NAMALWA (cell line): ENCODE measurements at regions not wholly inside any gene's neighbourhood (a gene's known extent, or its start where the extent isn't known, plus 50 kb on each side); places are given as distances from the start of the nearest gene placed in this dataset.
"Not testable (repeated sequence)": the region's sequence is repeated elsewhere in the genome, so short reads cannot be mapped to it uniquely, and the experiment has no call there.

Experiments
- DNase-seq: peaks from one replicate; pipeline ENCODE4 v3.0.0-alpha.2; 2015; ENCODE audit warnings: low spot score

DNA sequence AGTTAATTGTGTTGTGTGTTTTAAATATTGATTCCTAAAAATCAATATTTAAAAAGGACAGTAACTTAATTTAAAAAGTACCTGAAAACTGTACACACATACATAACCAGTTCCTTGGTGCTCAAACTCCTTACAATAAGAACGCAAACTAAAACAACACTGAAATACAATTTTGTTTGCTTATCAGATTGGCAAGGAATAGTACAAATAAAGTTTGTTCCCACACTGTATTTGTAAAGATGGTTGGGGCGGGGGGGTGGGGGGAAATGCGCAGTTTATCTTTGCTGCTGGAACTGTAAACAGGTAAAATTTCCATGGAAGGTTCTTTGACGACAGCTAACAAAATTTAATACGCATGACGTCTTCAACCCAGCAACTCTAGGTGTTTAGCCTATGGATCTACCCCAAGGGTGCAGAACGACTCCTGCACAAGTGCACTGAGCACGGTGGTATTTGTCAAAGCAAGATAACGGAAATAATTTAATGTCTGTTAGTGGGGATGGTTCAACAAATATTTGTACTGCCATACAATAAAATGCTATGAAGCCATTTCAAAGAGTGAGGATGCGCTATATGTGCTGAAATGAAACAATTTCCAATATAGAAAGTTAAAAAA lies 96.5 kb downstream of the ING1 start:
- DNase-seq = no peak

DNA sequence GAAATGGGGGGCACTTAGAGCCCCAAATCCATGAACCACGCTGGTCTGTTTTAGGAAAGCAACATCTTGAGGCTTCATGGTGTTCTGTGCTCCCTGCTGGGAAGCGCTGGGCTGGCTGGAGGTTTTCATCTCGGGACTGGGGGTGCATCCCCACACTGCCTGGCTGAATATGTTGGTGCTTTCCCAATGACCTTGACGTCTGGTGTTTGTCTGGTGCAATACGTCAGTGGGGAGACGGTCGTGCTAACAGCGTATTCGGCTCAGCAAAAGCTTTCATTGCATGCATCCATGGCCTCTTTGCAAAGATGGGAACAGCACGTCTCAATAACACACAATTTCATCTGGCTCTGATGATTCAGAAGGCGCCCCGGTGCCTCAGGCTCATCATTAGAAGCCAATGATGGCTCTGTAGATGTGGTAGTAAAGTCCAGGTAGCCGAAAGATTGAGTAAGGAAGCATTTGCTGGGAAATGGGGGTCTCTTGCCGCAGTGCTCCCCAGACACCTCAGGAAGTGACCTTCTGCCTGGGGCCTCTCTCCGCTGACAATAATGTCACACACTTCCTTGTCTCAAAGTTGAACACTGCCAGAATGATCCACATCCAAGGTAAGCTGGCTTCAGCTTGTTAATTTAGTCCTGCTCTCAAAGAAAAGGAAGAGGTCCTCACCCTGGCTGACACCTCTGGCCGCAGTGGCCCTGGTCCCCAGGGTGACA lies 97.7 kb downstream of the ING1 start:
- DNase-seq = no peak

DNA sequence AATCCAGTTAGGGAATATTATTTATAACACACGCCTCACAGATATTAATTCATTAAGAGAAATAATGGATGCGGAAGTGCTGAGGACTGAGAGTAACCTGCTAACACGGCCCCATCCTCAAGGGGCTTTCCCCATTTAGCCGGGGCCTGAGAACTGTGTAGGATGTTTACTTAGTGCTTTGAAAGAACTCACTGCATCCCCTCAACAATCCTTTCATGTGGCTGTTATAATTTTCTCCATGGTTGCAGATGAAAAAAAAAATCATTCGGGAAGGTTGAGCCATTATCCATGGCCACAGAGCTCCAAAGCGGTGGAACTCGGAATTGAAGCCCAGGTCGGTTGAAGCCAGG lies 98.2 kb downstream of the ING1 start:
- no peak for DNase-seq

DNA sequence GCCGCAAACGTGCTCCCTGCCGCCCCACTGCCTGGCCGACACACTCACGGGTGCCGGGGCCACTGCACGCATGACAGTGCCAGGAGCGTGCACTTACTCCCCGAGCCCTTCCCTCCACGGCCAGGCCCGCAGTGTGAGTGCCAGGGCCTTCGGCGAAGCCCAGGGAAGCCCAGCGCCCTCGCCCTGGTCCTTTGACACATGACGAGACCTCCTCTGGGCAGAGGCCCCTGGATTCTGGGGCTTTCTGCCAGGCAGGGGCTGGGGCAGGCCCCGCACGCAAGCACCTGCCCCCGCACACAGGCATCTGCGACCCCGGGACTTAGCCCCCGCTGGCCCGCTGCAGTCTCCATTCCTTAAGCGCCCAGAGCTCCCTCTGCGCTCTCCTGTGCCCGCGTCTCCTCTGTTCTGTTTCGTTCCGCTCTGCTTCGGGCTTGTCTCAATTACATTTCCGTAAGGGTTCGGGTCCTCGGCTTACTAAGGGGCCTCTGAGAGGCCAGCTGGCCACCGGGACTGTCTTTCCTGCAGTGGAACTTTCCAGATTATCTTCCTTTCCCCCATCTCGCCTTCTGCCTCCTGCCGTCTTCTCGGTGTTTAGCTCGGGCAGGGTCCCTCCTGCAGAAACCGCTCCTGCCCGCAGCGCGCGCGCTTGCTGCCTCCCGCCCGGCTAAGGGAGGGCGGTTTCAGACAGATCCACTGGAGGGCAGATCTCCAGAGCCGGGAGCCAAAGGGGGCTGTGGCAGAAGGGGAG lies 98.8 kb downstream of the ING1 start:
- DNase-seq = no peak

DNA sequence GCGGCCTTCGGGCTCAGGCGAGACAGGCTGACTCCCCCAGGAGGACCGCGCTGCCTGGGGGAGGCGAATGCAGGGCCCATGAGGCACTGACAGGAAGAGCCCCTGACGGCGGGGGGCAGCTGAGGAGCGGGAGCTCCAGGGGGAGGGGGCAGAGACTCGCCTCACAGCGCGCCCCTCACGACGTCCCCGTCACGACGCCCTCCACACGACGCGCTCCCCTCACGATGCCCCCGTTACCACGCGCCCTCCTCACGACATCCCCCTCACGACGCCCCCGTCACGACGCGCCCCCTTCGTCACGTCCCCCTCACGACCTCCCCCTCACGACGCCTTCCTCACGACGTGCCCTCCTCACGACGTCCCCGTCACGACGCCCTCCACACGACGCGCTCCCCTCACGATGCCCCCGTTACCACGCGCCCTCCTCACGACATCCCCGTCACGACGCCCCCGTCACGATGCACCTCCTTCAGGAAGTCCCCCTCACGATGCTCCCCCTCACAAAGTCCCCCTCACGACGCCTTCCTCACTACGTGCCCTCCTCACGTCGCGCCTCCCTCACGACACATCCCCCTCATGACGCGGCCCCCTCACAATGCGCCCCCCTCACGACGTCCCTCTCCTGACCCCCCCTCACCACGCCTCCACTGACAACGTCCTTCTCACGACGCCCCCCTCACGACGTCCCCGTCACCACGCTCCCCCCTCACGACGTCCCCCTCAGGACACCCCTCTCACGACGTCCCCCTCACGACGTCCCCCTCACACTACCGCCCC lies 99.6 kb downstream of the ING1 start:
- no peak for DNase-seq

DNA sequence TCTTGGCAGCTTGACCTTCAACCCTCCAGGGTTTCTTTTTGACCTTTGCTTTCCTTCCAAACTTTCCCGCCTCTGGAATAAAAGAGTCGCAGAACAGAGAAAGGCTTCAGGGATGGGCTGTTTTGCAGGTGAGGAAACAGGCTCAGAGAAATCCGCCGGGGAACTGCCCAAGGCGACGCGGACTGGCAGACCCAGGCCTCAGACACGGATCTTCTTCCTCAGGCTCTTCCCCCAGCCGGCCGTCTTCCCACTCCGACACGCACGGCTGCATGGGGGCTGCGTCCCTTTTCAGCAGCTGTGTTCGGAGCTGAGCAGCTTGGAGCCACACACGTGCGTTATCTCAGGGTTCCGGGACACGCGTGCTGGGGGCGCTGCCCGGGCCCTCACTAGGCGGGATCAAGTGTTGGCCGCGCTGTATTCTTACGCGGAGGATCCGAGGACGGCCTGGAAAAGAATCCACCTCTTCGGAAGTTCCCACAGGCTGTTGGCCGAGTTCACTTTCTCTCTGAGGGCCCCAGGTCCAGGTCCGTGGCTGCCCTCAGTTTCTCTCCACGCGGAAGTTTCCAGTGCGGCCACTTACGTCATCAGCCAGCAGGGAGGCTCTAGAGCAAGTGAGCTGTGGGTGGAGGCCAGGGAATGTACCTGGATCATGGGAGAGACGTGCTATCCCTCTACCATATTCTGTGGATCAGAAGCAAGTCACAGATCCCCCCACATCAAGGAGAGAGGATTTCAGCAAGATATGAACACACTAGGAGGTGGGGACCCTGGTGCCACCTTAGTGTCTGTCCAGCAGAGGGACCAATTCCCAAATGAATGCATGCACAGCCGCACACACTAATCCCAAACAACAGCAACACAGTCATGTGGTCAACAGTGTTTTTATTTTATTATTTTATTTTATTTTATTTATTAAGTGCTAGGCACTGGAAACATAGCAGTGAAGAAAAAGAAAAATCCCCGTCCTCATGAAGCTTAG lies 100.4 kb downstream of the ING1 start:
- no peak for DNase-seq

DNA sequence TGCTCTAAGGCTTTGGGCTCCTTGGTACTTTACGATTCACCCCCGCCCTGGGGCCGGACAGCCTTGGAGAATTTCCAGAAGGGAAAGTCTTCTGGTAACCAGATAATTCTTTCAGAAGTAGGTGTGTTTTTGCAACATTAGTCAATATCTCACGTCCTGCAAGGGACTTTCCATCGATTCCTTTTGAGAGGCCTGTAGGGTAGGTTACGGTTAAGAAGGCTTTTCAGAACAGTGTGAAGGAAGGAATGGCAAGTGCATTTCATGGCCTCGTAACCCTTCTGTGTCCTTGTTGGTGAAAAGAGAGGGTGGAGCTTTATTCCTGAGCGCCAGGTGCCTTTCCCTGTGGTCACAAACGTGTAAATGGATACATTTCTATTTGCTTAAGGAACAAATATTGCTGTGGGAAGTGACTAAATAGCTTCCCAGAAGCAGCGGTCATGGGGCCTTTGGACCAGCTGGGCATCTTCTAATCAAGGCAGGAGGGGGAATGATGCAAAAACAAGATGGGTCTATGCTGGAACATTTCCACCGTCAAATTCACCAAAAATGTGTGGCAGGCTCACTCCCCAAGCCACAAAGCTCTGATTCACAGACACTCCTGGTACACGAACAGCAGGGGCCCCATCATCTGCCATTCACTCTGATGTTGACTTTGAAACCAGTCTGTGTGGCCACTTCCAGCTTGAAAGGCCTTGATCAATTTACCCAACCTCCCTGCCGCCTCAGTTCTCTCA lies 99.2 kb downstream of the ANKRD10 start:
- no peak for DNase-seq

DNA sequence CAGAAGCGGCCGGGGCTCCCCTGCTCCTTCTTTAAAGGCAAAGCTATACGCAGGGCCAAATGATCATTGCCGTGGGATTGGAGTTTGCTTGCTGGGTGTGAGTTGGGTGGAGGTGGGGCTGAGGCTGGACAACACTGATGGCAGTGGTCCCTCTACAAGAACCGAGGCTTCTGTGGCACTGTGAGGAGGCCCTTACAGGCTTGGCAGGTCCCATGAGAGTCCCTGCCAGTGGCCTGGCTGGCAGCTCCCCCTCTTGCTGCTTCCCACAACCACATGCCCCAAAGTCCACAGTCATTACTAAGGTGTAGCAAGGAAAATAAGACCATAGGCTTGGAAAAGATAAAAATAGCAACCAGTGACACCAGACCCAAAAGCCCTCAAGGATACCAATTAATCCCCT lies 98.4 kb downstream of the ANKRD10 start:
- no peak for DNase-seq

DNA sequence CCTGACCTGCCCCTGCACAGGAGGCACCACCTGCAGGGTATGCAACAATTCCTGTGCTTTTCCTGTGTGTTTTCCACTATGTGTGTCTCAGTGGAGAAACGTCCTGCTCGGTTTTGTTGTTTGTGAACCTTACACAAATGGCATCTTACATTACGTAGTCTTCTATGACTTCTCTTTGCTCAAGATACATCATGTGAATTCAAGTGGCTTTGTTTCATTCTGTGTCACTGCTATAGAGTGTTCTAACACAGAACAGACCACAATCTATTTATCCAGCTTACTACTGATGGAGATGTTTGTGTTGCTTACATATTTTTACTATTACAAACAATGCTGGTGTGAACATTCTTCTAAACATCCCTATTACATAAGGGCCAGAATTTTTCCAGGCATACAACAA lies 97.7 kb downstream of the ANKRD10 start:
- DNase-seq = no peak

DNA sequence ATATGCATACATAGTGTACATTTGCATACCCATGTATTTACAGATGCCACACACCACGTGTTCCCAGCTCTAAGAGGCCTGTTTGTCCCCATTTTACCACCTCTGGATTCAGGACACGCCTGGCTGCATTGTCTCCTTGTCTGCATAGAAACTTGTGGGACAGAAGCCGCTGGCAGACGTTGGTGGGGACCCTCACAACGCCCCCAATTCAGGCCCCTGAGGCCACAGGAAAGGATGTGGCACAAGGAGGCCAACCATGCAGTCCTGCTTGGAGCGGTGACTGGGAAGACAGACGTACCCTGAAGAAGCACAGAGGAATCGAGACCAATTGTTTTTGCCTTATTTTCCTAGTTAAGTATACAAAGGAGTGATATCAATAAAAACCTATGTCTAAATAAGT lies 96.1 kb downstream of the ANKRD10 start:
- no peak for DNase-seq

DNA sequence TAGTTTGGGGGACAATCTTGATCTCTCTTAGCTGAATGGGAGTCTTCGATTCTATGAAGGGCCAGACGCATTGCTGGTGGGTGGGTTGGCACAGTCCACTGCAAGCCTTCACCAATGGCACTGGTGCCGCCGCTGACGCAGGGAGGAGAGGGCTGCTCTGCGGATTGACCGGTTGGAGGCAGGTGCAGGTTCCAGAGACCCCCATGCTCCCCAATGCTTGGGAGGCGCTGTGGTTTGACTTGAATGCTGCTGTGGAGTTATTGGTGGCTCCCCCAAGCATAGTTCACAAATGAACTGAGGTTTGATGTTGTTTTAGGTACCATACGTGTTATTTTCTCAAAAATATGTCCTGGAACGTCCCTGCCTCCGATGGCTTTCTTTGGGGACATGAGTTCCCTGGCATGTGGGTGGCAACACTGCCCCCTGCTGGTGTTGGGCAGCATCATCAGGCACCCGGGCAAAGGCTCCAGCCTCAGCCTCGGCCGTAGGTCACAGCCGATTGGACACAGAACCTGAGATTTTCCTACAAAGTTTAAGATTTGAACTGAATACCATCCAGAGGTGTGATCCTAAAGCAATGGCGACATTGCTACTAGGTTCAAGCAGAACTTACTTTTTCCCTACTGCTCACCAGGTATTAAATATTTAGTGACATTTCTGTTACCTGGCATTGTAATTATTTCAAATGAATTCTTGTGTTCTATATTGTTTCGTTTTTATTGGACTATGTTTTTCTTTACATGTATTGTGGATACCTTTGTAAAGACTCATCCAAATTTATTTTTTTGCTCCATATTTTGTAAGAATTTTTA lies 95.5 kb downstream of the ANKRD10 start:
- DNase-seq = peak; percentile 88

DNA sequence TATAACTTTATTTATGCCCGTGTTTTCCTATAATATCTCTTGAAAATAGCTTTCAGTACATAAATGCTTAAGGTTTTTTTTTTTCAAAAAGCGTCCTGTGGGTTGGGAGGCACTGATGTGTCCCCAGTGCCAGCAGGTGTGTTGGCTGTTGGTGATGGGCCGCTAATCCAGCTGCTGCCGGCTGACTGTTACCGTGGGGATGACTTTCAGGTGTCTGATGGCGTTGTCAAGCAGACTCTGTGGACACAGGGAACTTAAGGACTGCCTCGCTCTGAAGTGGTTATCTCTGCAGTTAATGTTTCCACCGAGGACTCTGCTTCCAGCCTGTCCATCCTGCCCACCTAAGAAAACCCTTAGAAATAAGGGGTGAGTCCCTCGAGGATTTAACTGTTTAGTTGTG lies 94.5 kb downstream of the ANKRD10 start:
- peak; percentile 52 for DNase-seq

DNA sequence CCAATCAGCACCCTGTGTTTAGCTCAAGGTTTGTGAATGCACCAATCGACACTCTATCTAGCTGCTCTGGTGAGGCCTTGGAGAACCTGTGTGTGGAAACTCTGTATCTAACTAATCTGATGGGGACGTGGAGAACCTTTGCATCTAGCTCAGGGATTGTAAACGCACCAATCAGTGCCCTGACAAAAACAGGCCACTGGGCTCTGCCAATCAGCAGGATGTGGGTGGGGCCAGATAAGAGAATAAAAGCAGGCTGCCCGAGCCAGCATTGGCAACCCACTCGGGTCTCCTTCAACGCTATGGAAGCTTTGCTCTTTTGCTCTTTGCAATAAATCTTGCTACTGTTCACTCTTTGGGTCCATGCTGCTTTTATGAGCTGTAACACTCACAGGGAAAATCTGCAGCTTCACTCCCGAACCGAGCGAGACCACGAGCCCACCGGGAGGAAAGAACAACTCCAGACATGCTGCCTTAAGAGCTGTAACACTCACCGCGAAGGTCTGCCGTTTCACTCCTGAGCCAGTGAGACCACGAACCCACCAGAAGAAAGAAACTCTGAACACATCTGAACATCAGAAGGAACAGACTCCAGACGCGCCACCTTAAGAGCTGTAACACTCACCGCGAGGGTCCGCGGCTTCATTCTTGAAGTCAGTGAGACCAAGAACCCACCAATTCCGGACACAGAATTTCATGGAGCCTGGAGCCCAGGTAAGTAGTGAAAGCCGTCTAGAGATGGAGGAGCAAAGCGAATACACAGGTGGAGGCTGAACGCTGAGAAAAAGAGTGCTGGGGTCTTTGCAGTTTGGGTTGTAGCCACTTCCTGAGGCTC lies 92.8 kb downstream of the ANKRD10 start:
- DNase-seq = not testable (repeated sequence)

DNA sequence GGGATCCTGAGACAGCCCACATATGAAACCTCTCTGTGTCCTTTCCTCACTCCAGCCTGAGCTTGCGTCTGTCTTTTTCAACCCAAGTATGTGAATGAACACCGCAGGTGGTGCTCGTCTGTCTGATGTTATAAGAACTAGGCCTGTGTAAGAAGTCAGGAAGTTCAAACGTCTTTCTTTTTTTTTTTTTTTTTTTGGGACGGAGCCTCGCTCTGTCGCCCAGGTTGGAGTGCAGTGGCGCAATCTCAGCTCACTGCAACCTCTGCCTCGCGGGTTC lies 92.3 kb downstream of the ANKRD10 start:
- no peak for DNase-seq

DNA sequence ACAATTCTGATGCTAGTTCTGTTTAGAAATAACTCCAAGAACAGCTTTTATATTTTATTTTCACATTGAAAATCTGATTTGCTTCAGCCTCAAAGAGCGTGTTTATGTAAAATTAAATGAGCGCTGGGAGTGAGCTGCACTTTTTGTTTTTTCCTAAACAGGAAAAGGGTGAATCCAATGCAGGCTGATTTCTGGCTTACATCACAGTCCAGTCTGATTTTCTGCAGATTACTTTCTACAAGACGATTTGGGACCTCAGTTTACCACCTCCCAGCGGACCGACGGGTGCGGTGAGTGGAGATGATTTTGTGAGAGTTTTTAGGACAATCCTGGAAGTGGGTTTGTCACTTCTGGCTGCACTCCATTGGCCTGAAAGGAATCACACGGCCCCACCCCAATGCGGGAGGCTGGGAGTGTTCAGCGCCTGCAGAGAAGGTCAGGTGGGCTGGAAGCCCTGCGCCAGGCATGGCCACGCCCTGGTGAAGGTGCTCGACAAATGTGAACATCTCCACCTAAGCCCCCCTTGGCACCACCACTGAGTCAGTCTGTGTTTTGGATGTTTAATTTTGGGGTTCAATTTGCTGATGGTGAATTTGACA lies 90.1 kb downstream of the ANKRD10 start:
- DNase-seq = no peak

DNA sequence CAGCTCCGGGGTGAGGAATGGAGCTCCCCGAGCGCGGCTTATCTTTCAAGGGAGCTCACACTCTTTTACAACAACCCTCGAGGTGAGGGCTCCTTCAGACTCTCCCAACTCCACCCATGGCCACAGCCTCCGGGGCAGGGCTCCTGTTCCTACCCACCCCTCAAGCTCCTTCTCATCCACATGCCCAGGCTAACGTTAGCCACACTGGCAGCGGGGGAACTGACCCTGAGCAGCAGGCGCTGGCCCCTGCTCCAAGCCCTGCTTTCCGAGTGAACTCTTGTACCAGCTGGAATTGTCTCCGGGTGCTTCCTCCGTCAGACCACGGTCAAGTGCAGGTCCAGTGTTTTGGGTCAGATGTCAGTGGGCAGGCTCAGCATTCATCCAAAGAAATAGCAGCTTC lies 89.4 kb downstream of the ANKRD10 start:
- DNase-seq = no peak

DNA sequence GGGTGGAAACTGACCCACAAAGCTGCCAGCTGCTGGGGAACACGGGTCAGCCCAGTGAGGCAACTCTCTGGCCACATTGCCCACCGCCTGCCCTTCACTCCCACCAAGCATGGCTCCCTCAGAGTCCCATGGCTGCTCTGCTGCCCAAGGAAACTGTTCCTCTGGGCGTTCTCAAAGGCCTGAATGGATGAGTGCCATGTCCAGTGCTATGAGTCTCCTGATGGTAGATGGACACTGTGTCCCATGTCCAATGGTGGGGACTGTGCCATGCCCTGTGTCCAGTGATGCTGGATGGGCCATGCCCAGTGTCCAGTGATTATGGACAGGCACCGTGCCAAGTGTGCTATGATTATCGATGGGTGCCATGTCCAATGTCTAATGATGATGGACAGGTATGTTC lies 88.8 kb downstream of the ANKRD10 start:
- no peak for DNase-seq

DNA sequence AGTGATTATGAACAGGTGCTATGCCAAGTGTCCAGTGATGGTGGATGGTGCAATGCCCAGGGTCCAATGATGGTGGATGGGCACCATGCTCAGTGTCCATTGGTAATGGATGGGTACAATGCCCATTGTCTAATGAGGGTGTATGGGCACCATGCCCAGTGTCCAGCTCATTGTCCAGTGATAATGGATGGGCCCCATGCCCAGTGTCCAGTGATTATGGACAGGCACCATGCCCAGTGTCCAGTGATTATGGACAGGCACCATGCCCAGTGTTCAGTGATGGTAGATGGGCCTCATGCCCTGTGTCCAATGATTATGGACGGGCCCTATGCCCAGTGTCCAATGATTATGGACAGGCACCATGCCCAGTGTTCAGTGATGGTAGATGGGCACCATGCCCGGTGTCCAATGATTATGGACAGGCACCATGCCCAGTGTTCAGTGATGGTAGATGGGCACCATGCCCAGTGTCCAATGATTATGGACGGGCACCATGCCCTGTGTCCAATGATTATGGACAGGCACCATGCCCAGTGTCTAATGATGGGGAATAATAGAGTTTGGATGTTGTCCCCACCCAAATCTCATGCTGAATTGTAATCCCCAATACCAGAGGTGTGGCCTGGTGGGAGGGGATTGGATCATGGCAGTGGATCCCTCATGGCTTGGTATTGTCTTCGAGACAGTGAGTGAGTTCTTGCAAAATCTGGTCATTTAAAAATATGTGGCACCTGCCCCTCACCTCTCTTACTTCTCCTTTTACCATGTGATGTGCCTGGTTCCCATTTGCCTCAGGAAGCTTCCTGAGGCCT lies 87.8 kb downstream of the ANKRD10 start:
- no peak for DNase-seq
